NCI-H524 treated with DMSO at 0.1 percent for 48 hours (cell line): ENCODE measurements at regions not wholly inside any gene's neighbourhood (a gene's known extent, or its start where the extent isn't known, plus 50 kb on each side); places are given as distances from the start of the nearest gene placed in this dataset.

Experiments used
- DNase-seq: peaks from one replicate; lab custom pipeline; 2025; lab: John Stamatoyannopoulos, UW

- no peak for DNase-seq
Measured at GRCh38 chr4:120198411-120198810, 131.8 kb upstream of the MAD2L1 start.

DNA sequence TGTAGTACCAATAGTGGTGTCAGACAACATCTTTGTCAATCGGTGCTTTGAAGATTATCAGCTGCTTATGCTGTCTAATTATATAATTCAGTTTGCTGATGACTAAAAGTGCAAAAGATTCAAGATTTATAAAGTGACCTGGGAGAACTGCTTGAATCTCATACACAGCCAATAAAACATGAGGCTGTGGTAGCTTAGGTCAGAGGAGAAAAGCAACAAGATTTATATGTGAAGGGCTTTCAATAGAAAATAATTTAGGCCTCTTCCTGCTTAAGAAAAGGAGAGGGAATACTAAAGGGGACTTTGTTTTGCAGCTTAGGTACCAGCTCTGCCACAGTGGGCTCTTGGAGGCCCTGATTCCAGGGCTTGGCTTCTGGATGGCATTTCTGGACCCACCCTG is 111.0 kb upstream of the MAD2L1 start:
- no peak for DNase-seq

DNA sequence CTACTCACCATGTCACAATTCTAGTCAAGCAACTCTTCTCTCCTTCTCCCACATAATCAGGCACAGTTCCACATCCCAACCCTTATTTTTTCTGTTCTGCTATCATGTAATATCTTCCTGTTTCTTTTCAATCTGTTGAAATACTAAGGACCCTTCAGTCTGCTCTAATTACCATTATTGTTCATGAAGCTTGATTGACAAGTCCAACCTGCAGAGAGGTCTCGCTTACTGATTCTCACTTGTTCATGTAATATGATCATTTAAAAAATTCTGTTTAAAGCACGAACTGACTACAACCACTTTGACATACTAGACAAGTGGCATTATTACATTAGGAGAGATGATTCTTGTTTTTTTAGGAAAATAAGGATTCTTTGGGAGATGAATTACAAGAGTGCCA is 108.6 kb upstream of the MAD2L1 start:
- DNase-seq: no peak

DNA sequence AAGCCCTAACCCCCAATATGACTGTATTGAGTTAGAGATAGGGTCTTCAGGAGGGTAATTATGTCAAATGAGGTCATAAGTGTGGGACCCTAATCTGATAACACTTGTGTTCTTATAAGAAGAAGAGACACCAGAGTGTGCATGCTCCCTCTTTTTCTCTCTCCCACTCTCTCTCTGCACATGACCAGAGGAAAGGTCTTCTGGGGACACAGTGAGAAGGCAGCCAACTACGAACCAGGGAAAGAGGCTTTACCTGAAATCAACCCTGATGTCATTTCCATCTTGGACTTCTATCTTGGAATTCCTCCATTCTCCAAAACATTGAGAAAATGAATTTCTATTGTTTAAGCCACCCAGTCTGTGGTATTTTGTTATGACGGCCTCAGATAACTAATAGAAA is 97.2 kb upstream of the MAD2L1 start:
- no peak for DNase-seq

DNA sequence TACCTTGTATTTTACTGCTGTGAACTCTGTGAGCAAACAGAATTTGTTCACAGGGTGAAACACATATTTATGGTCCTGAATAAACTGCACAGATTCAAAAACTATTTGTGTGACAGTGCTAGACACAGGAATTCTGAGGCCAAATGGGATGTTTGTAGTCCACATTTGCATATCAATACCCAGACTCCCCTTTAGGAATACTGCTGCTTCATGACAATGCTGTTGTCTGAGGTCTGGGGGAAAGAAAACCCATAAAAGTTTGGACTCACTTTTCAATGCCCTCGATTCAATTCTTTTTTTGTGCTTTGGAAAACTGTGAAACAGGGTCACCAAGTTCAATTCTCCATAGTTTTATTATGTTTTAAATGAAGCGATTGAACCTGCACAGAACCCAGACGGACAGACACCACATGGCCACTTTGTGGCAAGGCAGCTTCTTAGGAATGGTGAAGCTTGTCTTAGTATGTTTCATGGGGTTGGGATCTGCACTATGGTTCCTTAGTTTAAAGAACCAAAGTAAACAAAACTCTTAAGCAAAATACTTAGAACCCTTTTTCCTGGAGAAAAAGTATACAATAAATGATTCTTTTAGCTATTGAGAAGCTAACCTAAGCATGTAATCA is 92.3 kb upstream of the MAD2L1 start:
- DNase-seq: no peak

- DNase-seq: no peak
Measured at GRCh38 chr4:120158046-120158445, 91.4 kb upstream of the MAD2L1 start.

GRCh38 chr4:120156120-120156718 is 89.6 kb upstream of the MAD2L1 start:
- no peak for DNase-seq

- no peak for DNase-seq
Measured at GRCh38 chr4:120155287-120155686, 88.6 kb upstream of the MAD2L1 start.

DNA sequence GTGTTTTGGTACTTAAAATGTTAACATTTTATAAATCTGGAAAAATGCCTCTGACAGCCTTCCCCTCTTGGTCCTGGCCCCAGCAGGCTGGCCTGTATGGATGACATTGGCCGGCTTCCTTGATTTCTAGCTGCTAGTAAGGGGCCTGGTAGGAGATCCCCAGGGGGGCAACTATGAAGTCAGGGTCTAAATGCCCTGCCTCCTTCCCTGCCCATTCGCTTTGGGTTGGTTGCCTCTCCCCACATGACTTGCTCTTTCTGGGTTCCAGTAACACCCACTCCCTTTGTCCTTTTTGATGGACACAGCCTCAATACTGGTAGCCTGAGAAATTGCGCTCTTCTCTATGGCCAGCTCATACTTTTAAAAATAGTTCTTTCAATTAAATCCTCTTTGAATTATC is 78.0 kb upstream of the MAD2L1 start:
- DNase-seq: no peak

- no peak for DNase-seq
Measured at GRCh38 chr4:120144041-120144440, 77.4 kb upstream of the MAD2L1 start.

DNA sequence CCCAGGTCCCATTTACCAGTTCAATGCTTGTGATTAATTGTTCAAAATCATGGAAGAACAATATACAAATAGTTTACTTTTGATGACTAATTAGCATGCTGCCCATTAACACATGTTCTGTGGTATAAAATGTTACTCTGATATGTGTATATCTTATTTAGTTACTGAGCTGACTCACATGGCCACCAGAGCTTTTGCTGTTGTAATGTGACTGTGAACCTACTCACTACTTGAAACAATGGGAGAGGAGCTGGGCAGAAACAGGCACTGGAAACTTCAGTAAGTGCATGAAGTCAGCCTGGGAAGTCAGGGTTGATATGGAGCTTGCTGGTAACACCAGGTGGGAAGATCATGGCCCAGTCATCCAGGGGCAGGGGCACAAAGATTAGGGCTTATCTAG is 72.7 kb upstream of the MAD2L1 start:
- DNase-seq: no peak

DNA sequence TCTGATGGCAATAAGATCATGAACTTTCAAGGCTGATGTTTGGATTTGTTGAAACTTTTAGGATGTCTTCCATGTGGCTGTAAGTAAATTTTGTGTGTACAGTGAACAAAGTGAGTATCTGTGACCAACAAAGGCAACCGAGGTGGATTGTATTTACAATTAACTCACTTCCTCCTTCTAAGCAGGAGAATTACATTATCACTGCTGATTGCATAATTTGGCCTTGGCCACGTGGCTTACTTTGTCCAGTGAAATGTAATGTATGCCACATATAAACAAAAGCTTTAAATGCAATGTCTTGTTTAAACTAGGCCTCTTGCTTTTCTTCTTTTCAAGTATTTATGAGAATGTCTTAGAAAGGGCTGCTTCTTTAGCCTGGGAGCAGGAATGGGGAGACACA is 66.3 kb upstream of the MAD2L1 start:
- no peak for DNase-seq

DNA sequence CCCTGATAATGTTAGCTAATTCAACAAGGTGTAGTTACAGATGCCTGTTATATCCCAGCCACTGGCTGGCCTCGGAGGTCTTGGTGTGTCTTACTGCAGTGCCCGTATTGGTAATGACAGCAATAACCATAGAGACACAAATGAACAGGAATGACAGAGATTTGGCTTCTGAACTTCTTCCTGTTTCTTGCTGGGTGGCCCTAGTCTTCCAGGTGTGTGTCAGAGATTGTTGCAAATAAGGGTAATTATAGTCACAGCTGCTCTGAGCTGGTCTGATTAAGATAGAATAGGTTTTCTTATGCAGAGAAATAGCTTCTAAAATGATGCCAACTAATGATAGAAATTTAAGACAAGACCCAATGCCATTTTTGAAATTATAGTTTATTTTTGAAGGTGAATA is 64.1 kb upstream of the MAD2L1 start:
- DNase-seq: no peak
